Kidney (tissue), 13 donors: ENCODE measurements at regions not wholly inside any gene's neighbourhood (a gene's known extent, or its start where the extent isn't known, plus 50 kb on each side); places are given as distances from the start of the nearest gene placed in this dataset.

Source experiments
- DNase-seq, 5 donors: peaks; one replicate each; pipeline ENCODE4 v3.0.0-alpha.2; 2013 to 2020
- FAIRE-seq: peaks from 2 replicates; lab custom pipeline; 2012; peaks lifted over from hg19 to GRCh38; lab: Jason Lieb, UNC
- H3K27ac ChIP-seq, 2 donors: one replicate each; pipeline ENCODE4 v1.7.0; 2013; ENCODE audit warnings: low read depth in 2 of 2, low read length in 2 of 2, inconsistent platforms in 1 of 2
- H3K27me3 ChIP-seq: one replicate; pipeline ENCODE4 v1.7.1; 2013; ENCODE audit warnings: low read length, inconsistent platforms; ENCODE audit not compliant: control insufficient read depth, insufficient read depth
- H3K36me3 ChIP-seq, 3 donors: one replicate each; pipeline versions ENCODE4 v1.7.0 to v1.7.1; 2013; ENCODE audit warnings: low read length in 3 of 3, control low read depth in 1 of 3, inconsistent platforms in 1 of 3; ENCODE audit not compliant: insufficient read depth in 3 of 3, control insufficient read depth in 2 of 3
- H3K4me1 ChIP-seq, 3 donors: one replicate each; pipeline versions ENCODE4 v1.7.0 to v1.7.1; 2013; ENCODE audit warnings: low read length in 3 of 3, inconsistent platforms in 1 of 3, low read depth in 1 of 3; ENCODE audit not compliant: control insufficient read depth in 2 of 3, insufficient read depth in 2 of 3
- H3K4me3 ChIP-seq, 3 donors: one replicate each; pipeline versions ENCODE4 v1.7.0 to v1.8.1; 2013; ENCODE audit warnings: low read length in 3 of 3, control low read depth in 1 of 3, inconsistent platforms in 1 of 3
- H3K9ac ChIP-seq, 3 donors: one replicate each; pipeline versions ENCODE4 v1.7.0 to v1.7.1; 2013; ENCODE audit warnings: low read length in 3 of 3, control low read depth in 1 of 3, inconsistent platforms in 1 of 3
- H3K9me3 ChIP-seq, 3 donors: one replicate each; pipeline versions ENCODE4 v1.7.0 to v1.7.1; 2013; ENCODE audit warnings: low read length in 3 of 3, control low read depth in 1 of 3, inconsistent platforms in 1 of 3; ENCODE audit not compliant: control insufficient read depth in 2 of 3, insufficient read depth in 1 of 3
- CTCF ChIP-seq: IDR thresholded peaks from 3 replicates; pipeline ENCODE4 v1.5.1; 2012; ENCODE audit warnings: mild to moderate bottlenecking, moderate library complexity, borderline replicate concordance; ENCODE audit not compliant: insufficient read depth; ENCODE audit errors: extremely low read depth
- intact Hi-C: fragments of 100-400 bp; cut with DNase I; formaldehyde crosslinking; loops from one replicate; pipeline ENCODE4 v1.11.1; 2022
- donor health status: control.
- donor health status: control.
- donor health status: control.
- donor health status: control.
- donor health status: control.
- donor health status: DM: yes; HTN: yes; CAD: no.
- donor health status: Normal renal cell carcinoma (clear cell type).

DNA sequence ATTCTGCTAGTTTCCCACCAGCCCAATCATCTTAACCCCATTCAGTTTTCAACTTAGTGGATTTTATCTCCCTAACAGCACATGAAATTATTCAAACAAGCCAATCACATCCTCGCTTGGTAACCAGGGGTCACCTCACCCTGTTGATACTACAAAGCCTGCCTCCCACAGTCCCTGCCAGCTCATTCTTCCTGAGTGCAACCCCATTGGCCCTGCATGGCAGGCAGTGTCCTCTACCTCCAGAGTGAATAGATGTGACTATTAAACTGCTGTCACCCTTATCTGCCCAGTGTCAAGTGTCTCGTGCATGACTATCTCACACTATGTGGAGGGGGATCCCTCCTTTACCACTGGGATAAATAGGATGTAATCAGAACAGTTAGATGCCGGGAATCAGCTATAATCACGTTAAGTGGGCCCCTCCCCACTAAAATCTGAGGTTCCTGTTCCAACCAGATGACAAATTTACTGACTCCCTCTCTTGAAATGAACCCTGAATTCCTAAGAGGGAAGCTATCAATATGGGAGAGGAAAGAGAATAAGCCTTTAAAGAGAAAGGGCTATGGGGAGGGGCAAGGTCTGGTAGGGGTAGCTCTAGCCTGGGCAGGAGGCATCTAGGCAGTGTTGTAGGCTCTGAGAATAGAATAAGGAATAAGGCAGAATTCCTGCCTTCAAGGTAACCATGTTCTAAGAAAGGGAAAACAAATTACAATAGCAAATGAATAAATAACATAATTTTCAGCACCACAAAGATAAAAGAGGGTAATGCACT is 155.9 kb downstream of the SLC30A10 start:
- H3K27ac ChIP-seq = no peak overlapping the region
- intact Hi-C loops = no loop called here
- H3K4me1 ChIP-seq = no peaks in the 10 kb centered on the region
- FAIRE-seq (no peak), DNase-seq (no peak)
- no peak overlapping the region for H3K4me3 ChIP-seq
- no peaks in the 10 kb centered on the region for H3K27me3 ChIP-seq
- no peak for TF ChIP-seq CTCF
- H3K9ac ChIP-seq = no peak overlapping the region
- H3K36me3 ChIP-seq = no peaks in the 10 kb centered on the region
- H3K9me3 ChIP-seq = no peaks in the 10 kb centered on the region

- no peak overlapping the region for H3K27ac ChIP-seq
- no peak for DNase-seq
- intact Hi-C loops = no loop called here
- H3K36me3 ChIP-seq = no peaks in the 10 kb centered on the region
- no peaks in the 10 kb centered on the region for H3K9me3 ChIP-seq
- no peak for TF ChIP-seq CTCF
- H3K4me1 ChIP-seq = no peaks in the 10 kb centered on the region
- no peak for FAIRE-seq
- no peaks in the 10 kb centered on the region for H3K27me3 ChIP-seq
- no peak overlapping the region for H3K9ac ChIP-seq
- no peak overlapping the region for H3K4me3 ChIP-seq
These were observed 157.3 kb downstream of the SLC30A10 start for GRCh38 chr1:219771080-219771479.

DNA sequence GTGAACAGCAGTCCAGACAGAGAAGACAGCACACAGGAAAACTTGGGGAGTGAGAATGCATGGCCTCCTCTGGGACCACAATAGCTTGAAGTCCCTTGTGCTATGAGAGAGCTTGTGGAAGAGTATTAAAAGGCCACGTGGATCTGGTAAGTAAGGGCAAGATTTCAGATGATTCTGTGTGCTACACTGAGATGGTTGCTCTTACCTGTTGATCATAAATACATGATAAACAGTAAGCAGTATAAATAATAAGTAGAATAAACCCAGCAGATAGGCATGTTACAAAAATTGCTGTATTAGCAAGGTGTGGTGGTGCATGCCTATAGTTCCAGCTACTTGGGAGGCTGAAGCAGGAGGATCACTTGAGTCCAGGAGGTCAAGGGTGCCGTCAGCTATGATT is 150.4 kb upstream of the ZC3H11B start:
- H3K36me3 ChIP-seq = no peaks in the 10 kb centered on the region
- DNase-seq (no peak), FAIRE-seq (no peak)
- intact Hi-C loops = no loop called here
- no peak overlapping the region for H3K4me3 ChIP-seq
- H3K9me3 ChIP-seq = no peaks in the 10 kb centered on the region
- no peaks in the 10 kb centered on the region for H3K4me1 ChIP-seq
- H3K27ac ChIP-seq = no peak overlapping the region
- H3K27me3 ChIP-seq = no peaks in the 10 kb centered on the region
- TF ChIP-seq CTCF = no peak
- H3K9ac ChIP-seq = no peak overlapping the region
